ENCODE measurements at regions not wholly inside any gene's neighbourhood (a gene's known extent, or its start where the extent isn't known, plus 50 kb on each side); places are given as distances from the start of the nearest gene placed in this dataset.

DNA sequence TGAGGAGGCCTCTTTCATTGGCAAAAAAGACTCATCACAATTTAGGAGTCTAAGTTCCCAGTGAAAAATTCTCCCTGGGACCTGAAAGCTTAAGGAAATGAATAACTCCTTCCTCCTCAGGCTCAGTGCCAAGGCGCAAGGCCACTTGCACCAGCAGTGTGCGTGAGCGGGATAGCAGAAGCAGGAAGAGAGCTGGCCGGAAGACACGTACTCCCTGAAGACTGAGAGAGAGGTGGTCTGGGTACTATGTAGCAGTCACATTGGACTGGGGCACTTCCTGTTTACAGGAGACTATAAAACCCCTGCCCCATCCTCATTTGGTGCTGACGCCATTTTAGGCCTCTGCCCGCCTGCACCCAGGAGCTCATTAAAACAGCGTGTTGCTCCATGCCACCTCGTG lies 66.3 kb upstream of the IL33 start:
- TF ChIP-seq, protein P1, sequence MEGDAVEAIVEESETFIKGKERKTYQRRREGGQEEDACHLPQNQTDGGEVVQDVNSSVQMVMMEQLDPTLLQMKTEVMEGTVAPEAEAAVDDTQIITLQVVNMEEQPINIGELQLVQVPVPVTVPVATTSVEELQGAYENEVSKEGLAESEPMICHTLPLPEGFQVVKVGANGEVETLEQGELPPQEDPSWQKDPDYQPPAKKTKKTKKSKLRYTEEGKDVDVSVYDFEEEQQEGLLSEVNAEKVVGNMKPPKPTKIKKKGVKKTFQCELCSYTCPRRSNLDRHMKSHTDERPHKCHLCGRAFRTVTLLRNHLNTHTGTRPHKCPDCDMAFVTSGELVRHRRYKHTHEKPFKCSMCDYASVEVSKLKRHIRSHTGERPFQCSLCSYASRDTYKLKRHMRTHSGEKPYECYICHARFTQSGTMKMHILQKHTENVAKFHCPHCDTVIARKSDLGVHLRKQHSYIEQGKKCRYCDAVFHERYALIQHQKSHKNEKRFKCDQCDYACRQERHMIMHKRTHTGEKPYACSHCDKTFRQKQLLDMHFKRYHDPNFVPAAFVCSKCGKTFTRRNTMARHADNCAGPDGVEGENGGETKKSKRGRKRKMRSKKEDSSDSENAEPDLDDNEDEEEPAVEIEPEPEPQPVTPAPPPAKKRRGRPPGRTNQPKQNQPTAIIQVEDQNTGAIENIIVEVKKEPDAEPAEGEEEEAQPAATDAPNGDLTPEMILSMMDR (IDR thresholded peaks at IDR 0.05; ENCODE audit: insufficient read depth, low read depth, low read length) = no peak
- no peak for TF ChIP-seq EZH2 (IDR thresholded peaks at IDR 0.05; ENCODE audit: insufficient read depth, low read length)
